ENCODE measurements at regions not wholly inside any gene's neighbourhood (a gene's known extent, or its start where the extent isn't known, plus 50 kb on each side); places are given as distances from the start of the nearest gene placed in this dataset.

GRCh38 chr7:96624954-96625353, 84.7 kb downstream of the SEM1 start:
- H3K4me1 ChIP-seq = no peaks in the 10 kb centered on the region
- H3K36me3 ChIP-seq = no peaks in the 10 kb centered on the region
- H3K27me3 ChIP-seq = no peaks in the 10 kb centered on the region
- no peaks in the 10 kb centered on the region for H3K9me3 ChIP-seq
- no peak overlapping the region for H3K27ac ChIP-seq
- no peak for DNase-seq (ENCODE audit: low spot score in 2 of 2)
- no peak overlapping the region for H3K4me3 ChIP-seq
- TF ChIP-seq POLR2A (IDR thresholded peaks at IDR 0.05) (no peak), POLR2AphosphoS5 (IDR thresholded peaks at IDR 0.05) (no peak), EP300 (IDR thresholded peaks at IDR 0.05) (no peak), CTCF (IDR thresholded peaks at IDR 0.05) (no peak)
- 49% methylated on average over 2 of the region's 2 CpGs for WGBS

- H3K27ac ChIP-seq = no peak overlapping the region
- H3K4me3 ChIP-seq = no peak overlapping the region
- DNase-seq (ENCODE audit: low spot score in 2 of 2) = no peak
- TF ChIP-seq CTCF (IDR thresholded peaks at IDR 0.05) = no peak
- no peak for TF ChIP-seq EP300 (IDR thresholded peaks at IDR 0.05)
- no peak for TF ChIP-seq POLR2AphosphoS5 (IDR thresholded peaks at IDR 0.05)
- no peak for TF ChIP-seq POLR2A (IDR thresholded peaks at IDR 0.05)
- H3K9me3 ChIP-seq = no peaks in the 10 kb centered on the region
- H3K4me1 ChIP-seq = no peaks in the 10 kb centered on the region
- no peaks in the 10 kb centered on the region for H3K27me3 ChIP-seq
- H3K36me3 ChIP-seq = no peaks in the 10 kb centered on the region
Measured at GRCh38 chr7:96621932-96622331, 87.7 kb downstream of the SEM1 start.

GRCh38 chr7:96614154-96614867, 95.3 kb downstream of the SEM1 start:
- no peaks in the 10 kb centered on the region for H3K36me3 ChIP-seq
- H3K27me3 ChIP-seq = no peaks in the 10 kb centered on the region
- peaks cover 3% of the 10 kb centered on the region for H3K4me1 ChIP-seq
- no peak for DNase-seq (ENCODE audit: low spot score in 2 of 2)
- peaks cover 3% of the 10 kb centered on the region for H3K9me3 ChIP-seq
- TF ChIP-seq POLR2A (IDR thresholded peaks at IDR 0.05) (no peak), EP300 (IDR thresholded peaks at IDR 0.05) (no peak), POLR2AphosphoS5 (IDR thresholded peaks at IDR 0.05) (no peak), CTCF (IDR thresholded peaks at IDR 0.05) (no peak)
- 93% methylated on average over 5 of the region's 5 CpGs for WGBS
- no peak overlapping the region for H3K27ac ChIP-seq
- H3K4me3 ChIP-seq = no peak overlapping the region

- WGBS = 50% methylated on average over 1 of the region's 1 CpG
- H3K27me3 ChIP-seq = no peaks in the 10 kb centered on the region
- TF ChIP-seq CTCF (IDR thresholded peaks at IDR 0.05) = no peak
- TF ChIP-seq POLR2A (IDR thresholded peaks at IDR 0.05) = no peak
- no peak for TF ChIP-seq EP300 (IDR thresholded peaks at IDR 0.05)
- no peak for TF ChIP-seq POLR2AphosphoS5 (IDR thresholded peaks at IDR 0.05)
- DNase-seq (ENCODE audit: low spot score in 2 of 2) = no peak
- no peak overlapping the region for H3K4me3 ChIP-seq
- H3K36me3 ChIP-seq = no peaks in the 10 kb centered on the region
- H3K4me1 ChIP-seq = peaks cover 3% of the 10 kb centered on the region
- H3K27ac ChIP-seq = no peak overlapping the region
- peaks cover 3% of the 10 kb centered on the region for H3K9me3 ChIP-seq
Measured at GRCh38 chr7:96612034-96612433, 97.6 kb downstream of the SEM1 start.

- H3K36me3 ChIP-seq = no peaks in the 10 kb centered on the region
- WGBS = 97% methylated on average over 2 of the region's 2 CpGs
- TF ChIP-seq POLR2AphosphoS5 (IDR thresholded peaks at IDR 0.05) (no peak), EP300 (IDR thresholded peaks at IDR 0.05) (no peak), CTCF (IDR thresholded peaks at IDR 0.05) (no peak), POLR2A (IDR thresholded peaks at IDR 0.05) (no peak)
- DNase-seq (ENCODE audit: low spot score in 2 of 2) = no peak
- no peaks in the 10 kb centered on the region for H3K9me3 ChIP-seq
- no peak overlapping the region for H3K27ac ChIP-seq
- no peaks in the 10 kb centered on the region for H3K27me3 ChIP-seq
- no peak overlapping the region for H3K4me3 ChIP-seq
- H3K4me1 ChIP-seq = no peaks in the 10 kb centered on the region
Measured at GRCh38 chr7:96605045-96605716, 104.5 kb downstream of the SEM1 start.

Data from suprapubic skin (tissue), 4 donors.